ENCODE measurements at regions not wholly inside any gene's neighbourhood (a gene's known extent, or its start where the extent isn't known, plus 50 kb on each side); places are given as distances from the start of the nearest gene placed in this dataset.

GRCh38 chr13:33453936-33454335 is 168.4 kb upstream of the STARD13 start:
- TF ChIP-seq POLR2AphosphoS5 (IDR thresholded peaks at IDR 0.05; ENCODE audit: low read depth, low read length) (no peak), CTCF (IDR thresholded peaks at IDR 0.05) (no peak), SIN3A (IDR thresholded peaks at IDR 0.05; ENCODE audit: borderline replicate concordance, insufficient read depth, low read depth, low read length) (no peak)

Measured in Panc1 (cell line).